HG03139 (cell line): ENCODE measurements at regions not wholly inside any gene's neighbourhood (a gene's known extent, or its start where the extent isn't known, plus 50 kb on each side); places are given as distances from the start of the nearest gene placed in this dataset.
"Not testable (repeated sequence)": the region's sequence is repeated elsewhere in the genome, so short reads cannot be mapped to it uniquely, and the experiment has no call there.

Source experiments
- ATAC-seq: cut with Tn5 transposase; IDR thresholded peaks from one replicate; pipeline ENCODE4 v1.9.1; 2021; ENCODE audit not compliant: unreplicated experiment

DNA sequence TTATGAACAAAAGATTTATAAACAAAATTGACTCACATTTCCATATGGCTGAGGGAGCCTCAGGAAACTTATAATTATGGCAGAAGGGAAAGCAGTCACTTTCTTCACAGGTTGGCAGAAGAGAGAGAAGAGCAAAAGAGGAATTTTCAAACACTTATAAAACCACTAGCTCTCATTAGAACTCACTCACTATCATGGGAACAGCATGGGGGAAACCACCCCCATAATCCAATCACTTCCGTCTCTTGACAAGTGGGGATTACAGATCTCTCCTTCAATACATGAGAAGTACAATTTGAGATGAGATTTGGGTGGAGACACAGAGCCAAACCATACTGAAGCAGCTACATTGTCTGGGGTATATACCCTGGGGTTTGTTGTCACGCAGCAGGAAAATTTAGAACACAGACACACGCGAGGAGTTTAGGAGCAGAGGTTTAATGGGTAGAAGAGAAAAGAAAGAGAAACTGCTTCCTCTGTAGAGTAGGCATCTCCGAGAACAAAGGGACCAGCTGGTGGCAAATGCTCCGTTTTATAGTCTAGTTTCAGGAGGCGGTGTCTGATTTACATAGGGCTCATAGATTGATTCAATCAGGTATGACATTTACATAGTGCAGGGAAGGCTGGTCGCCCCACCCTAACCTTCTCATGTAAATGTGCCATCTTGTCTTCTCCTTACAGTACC lies 2277.7 kb upstream of the AGA start:
- ATAC-seq = no peak

DNA sequence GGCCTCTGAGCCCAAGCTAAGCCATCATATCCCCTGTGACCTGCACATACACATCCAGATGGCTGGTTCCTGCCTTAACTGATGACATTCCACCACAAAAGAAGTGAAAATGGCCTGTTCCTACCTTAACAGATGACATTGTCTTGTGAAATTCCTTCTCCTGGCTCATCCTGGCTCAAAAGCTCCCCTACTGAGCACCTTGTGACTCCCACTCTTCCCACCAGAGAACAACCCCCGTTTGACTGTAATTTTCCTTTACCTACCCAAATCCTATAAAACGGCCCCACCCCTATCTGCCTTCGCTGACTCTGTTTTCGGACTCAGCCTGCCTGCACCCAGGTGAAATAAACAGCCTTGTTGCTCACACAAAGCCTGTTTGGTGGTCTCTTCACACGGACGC lies 2284.3 kb upstream of the AGA start:
- ATAC-seq = not testable (repeated sequence)

- ATAC-seq = no peak
Observed at GRCh38 chr4:179728305-179728704, 2286.1 kb upstream of the AGA start.

DNA sequence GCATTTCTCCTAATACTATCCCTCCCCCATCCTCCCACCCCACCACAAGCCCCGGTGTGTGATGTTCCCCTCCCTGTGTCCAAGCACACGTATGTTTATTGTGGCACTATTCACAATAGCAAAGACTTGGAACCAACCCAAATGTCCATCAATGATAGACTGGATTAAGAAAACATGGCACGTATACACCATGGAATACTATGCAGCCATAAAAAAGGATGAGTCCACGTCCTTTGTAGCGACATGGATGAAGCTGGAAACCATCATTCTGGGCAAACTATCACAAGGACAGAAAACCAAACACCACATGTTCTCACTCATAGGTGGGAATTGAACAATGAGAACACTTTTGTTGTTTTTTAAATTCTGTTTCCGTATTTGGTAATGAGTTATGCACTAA lies 2294.6 kb upstream of the AGA start:
- not testable (repeated sequence) for ATAC-seq

DNA sequence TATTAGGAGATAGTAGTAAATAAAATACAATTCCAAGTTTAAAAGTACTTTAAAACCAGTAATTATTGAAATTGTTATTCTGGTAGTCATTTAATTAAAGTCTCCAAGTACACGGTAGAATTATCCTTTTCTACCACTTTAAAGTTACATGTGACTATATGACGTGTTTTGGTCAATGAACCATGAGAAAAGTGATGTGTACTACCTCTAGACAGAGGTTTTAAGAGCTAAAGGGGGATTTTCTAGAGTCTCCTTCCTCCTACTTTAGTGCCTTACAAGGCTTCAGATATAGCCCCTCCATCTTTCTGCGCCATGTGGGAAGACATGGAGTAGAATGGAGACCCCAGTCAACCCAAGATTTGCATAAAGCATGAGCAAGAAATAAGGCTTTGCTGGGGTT lies 2296.6 kb upstream of the AGA start:
- no peak for ATAC-seq

DNA sequence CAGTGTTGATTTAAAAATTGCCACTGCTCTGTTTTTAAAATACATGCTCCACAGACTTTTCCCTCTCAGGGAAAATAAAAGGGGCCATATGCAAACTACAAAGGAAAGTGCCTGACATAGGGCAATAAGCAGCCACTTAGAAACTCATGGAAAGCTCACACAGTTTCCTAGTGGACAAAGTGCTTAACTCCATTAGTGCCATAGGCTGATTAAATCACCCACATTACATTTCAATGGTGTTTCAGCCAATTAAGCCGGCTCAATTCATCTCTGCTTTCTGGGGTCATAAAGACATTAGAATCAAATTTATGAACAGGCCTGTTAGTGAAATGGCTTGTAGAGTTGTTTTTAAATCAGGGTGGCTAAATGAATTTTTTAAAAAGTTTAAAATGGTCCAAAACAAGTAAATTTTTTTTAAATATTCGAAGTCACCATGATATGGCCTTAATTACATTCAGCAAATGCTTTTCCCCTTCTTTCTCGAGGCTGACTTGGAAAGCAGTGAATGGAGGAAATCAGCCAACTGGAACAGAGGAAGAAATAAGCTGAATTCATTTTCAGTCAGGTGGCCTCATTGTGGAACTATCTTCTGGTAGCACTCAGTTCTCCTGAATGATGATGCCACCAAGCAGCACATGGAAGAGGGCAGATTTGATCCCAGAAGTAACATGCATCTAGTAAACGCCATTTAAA lies 2305.1 kb upstream of the AGA start:
- ATAC-seq = no peak

GRCh38 chr4:179748837-179749236 lies 2306.6 kb upstream of the AGA start:
- no peak for ATAC-seq

- ATAC-seq = no peak
Observed at GRCh38 chr4:179750374-179750773, 2308.1 kb upstream of the AGA start.

DNA sequence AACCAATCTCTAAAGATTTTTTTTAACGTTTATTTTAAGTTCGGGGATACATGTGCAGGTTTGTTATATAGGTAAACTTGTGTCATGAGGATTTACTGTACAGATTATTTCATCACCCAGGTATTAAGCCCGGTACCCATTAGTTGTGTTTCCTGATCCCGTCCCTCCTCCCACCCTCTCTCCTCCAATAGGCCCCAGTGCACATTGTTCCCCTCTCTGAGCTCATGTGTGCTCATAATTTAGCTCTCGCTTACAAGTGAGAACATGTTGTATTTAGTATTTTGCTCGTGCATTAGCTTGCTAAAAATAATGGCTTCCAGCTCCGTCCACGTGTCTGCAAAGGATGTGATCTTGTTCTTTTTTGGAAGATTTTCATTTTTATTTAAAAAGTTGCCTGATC lies 2309.4 kb upstream of the AGA start:
- ATAC-seq = no peak

DNA sequence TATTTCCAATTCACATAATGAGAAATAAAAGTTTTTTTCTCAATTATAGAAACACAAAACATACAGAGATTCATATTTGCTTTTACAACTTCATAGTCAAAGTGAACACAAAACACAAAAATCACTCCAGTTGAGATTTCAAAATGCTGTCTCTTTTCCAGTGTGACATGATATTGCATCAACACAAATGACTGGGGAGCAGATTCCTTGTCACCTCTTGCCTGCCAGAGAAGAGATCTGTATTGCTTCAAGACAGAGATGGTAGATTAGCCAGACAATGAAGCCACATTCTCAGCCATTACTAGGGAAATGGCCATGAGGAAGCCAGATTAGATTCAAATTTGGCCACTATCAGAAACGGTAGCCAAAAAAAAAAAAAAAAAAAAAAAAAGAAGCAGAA lies 2313.1 kb upstream of the AGA start:
- ATAC-seq = no peak

DNA sequence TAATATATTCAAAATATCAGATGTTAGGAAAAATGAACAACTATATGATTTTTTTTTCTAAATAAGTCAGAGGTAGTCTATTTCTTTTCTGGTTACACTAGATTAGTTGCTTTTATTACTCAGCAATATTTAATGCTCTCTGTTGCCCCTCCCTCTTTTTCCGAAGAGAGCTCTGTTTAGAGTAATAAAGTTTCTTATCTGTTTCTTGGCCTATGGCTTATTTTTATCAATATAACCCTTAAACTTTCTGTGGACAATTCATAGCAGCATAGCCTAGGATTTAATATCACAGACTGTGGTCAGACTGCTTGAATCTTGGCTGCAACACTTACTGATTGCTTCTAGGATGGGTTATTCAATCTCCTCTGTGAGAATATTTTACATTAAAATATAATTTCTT lies 2315.4 kb upstream of the AGA start:
- no peak for ATAC-seq

- no peak for ATAC-seq
Observed at GRCh38 chr4:179762840-179763239, 2320.6 kb upstream of the AGA start.

DNA sequence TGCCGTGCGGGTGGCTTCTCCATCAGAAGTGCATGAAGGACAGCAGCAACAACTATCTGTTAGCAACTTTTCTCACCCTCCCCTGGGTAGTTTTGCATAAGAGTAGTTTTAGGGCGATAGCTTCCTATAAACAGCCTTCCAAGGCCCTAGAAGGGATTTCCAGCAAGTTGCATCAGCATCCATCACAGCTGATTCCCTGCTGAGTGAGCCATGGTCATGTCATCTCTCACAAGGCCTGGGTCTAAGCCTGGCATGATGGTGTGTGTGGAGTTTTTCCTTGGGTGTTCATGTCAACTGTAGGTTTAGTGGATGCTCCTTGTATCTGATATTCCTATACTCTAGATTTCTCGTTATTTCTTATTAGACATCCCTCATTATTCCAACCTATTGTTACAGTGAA lies 2324.7 kb upstream of the AGA start:
- no peak for ATAC-seq

DNA sequence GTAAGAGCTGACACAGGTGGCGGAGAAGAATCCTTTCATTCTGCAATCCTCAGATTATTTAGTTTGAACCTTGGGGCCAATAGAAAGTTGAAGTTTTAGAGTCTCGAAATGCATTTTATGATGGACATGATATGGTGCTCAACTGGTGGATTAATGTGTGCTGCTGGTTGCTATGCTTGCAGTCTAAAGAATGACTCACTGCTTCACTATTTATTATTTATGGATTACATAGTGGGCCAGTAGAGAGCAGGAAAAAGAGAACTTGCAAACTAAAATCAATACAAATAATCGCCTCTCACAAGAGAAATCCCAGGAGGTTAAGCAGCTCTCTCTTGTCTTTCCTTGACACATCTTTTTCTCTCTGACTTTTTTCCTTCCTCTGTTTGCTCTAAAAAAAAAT lies 2326.8 kb upstream of the AGA start:
- no peak for ATAC-seq

GRCh38 chr4:179797738-179798137 lies 2355.5 kb upstream of the AGA start:
- no peak for ATAC-seq

GRCh38 chr4:179803857-179804256 lies 2361.6 kb upstream of the AGA start:
- ATAC-seq = no peak

- no peak for ATAC-seq
Observed at GRCh38 chr4:179804440-179804839, 2362.2 kb upstream of the AGA start.

- ATAC-seq = no peak
Observed at GRCh38 chr4:179817317-179817716, 2375.1 kb upstream of the AGA start.

- no peak for ATAC-seq
Observed at GRCh38 chr4:179823342-179823741, 2381.1 kb upstream of the AGA start.

GRCh38 chr4:179831274-179831673 lies 2389.0 kb upstream of the AGA start:
- no peak for ATAC-seq

DNA sequence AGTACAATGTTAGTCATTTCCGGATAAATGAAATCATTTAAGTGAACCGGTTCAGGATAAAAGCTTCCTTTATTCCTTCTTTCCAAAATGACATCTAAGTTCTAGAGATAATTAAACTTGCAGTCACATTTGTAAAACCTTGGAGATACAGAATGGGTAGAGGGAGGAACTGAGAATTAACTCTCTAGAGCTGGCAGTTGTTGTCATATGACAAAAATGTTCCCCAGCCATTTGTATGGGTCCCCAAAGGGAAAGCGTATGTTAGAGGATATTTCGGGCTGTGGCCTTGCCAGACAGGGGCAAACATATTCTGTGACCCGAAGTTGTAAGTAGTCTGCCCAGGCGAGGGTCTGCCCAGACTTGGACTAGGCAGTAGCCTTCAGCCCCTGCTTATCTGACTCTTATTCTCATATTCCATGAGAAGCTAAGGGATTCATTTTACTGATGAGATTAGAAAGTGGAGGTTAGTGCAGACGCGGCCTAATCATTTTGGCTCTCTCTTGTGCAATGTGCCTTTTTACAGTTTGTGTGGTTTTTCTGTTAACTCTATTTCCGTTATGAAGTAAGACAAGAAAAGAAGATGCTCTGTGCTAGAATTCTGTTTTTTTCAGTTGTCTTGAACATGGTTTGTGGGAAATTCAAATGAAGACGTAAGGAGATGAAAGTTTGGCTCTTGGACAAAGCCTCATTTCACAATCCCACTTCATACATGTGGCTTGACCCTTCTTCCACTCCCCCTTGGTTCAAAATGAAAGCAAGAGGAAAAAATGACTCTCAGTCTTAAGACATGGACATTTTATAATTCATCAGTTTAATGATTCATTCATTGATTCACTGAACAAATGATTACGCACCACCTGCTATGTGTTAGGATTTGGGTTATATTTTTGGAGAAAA lies 2394.2 kb upstream of the AGA start:
- no peak for ATAC-seq

- ATAC-seq = no peak
Observed at GRCh38 chr4:179843370-179843769, 2399.8 kb upstream of the TENM3 start.
